Esophagus muscularis mucosa (tissue), 3 donors: ENCODE measurements at regions not wholly inside any gene's neighbourhood (a gene's known extent, or its start where the extent isn't known, plus 50 kb on each side); places are given as distances from the start of the nearest gene placed in this dataset.

Experiments
- CTCF ChIP-seq, 3 experiments: fragments of 200-600 bp in 2 of 3; fragments of 450-650 bp in 1 of 3; sonication (generic) in 2 of 3; IDR thresholded peaks; one replicate each; pipeline ENCODE4 v1.5.1; 2017 to 2019; ENCODE audit warnings: antibody characterized with exemption in 3 of 3, mild to moderate bottlenecking in 2 of 3, moderate library complexity in 1 of 3
- POLR2A ChIP-seq: fragments of 450-650 bp; IDR thresholded peaks from one replicate; pipeline ENCODE4 v1.6.1; 2017; ENCODE audit warnings: antibody characterized with exemption, moderate library complexity, mild to moderate bottlenecking, low read depth

GRCh38 chr14:106141242-106142220 lies 615.1 kb downstream of the TMEM121 start:
- TF ChIP-seq CTCF (IDR thresholded peaks at IDR 0.05) (no peak), POLR2A (no peak)
